Neural crest cell (in vitro differentiated cells): ENCODE measurements at regions not wholly inside any gene's neighbourhood (a gene's known extent, or its start where the extent isn't known, plus 50 kb on each side); places are given as distances from the start of the nearest gene placed in this dataset.

Source experiments
- DNase-seq: peaks from one replicate; pipeline ENCODE4 v3.0.0; 2021; ENCODE audit warnings: low read depth, mixed read lengths, low spot score
- H3K27ac Mint-ChIP-seq: one replicate; pipeline ENCODE4 v1.8.0; 2021; ENCODE audit warnings: mild to moderate bottlenecking, mixed read lengths; ENCODE audit not compliant: unreplicated experiment
- H3K27me3 Mint-ChIP-seq: 2 replicates; pipeline ENCODE4 v1.8.0; 2021; ENCODE audit warnings: low read depth, mild to moderate bottlenecking, mixed read lengths
- H3K36me3 Mint-ChIP-seq: 2 replicates; pipeline ENCODE4 v1.8.0; 2021; ENCODE audit warnings: low read depth, mild to moderate bottlenecking, mixed read lengths
- H3K4me1 Mint-ChIP-seq: 2 replicates; pipeline ENCODE4 v1.8.0; 2021; ENCODE audit warnings: mixed read lengths
- H3K4me3 Mint-ChIP-seq: one replicate; pipeline ENCODE4 v1.8.0; 2021; ENCODE audit warnings: mild to moderate bottlenecking, mixed read lengths
- H3K9me3 Mint-ChIP-seq: 2 replicates; pipeline ENCODE4 v1.8.0; 2021; ENCODE audit warnings: mixed read lengths
- CTCF ChIP-seq: fragments of 200-600 bp; sonication (generic); conservative IDR thresholded peaks from 2 replicates; pipeline ENCODE4 v1.5.0; 2021; ENCODE audit warnings: antibody characterized with exemption, mild to moderate bottlenecking

DNA sequence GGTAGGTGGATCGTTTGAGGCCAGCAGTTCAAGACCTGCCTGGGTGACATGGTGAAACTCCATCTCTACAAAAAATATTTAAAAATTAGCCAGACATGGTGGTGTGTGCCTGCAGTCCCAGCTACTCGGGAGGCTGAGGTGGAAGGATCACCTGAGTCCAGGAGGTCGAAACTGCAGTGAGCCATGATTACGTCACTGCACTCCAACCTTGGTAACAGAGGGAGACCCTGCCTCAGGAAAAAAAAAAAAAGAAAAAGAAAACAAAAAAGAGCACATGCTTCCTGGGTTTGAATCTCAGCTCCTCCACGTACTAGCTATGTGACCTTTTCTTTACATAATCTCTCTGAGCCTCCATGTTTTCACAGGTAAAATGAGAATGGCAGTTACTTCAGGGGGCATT, 86.3 kb upstream of the CALM2 start:
- DNase-seq: no peak
- no peak for TF ChIP-seq CTCF
- no peaks in the 10 kb centered on the region for H3K9me3 Mint-ChIP-seq
- H3K27ac Mint-ChIP-seq: no peak overlapping the region
- no peak overlapping the region for H3K4me3 Mint-ChIP-seq
- peaks cover 17% of the 10 kb centered on the region for H3K4me1 Mint-ChIP-seq
- H3K27me3 Mint-ChIP-seq: no peaks in the 10 kb centered on the region
- H3K36me3 Mint-ChIP-seq: no peaks in the 10 kb centered on the region

DNA sequence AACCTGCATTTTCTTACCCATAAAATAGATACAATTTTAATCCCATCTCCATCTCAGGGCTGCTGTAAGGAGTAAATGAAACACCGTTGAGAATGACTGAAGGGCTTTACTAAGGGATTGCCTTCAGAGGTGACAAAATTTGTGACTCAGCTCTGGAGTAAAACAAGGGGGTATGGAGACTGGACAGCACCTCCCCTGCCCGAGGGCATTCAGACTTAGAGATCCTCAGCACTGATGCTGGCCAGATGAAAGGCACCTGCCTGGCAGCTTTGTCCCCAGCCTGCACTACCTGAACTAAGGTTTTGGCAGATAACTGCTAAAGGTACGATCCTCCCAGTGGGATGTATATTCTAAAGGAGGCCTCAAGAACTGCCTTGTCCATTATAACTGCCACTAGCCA, 84.7 kb upstream of the CALM2 start:
- no peak overlapping the region for H3K27ac Mint-ChIP-seq

GRCh38 chr2:47259829-47260228, 83.5 kb upstream of the CALM2 start:
- H3K27me3 Mint-ChIP-seq: no peaks in the 10 kb centered on the region
- peaks cover 2% of the 10 kb centered on the region for H3K9me3 Mint-ChIP-seq
- DNase-seq: no peak
- peaks cover 18% of the 10 kb centered on the region for H3K4me1 Mint-ChIP-seq
- no peak overlapping the region for H3K27ac Mint-ChIP-seq
- no peak overlapping the region for H3K4me3 Mint-ChIP-seq
- H3K36me3 Mint-ChIP-seq: no peaks in the 10 kb centered on the region
- no peak for TF ChIP-seq CTCF

More for the DNA sequence above, 84.7 kb upstream of the CALM2 start:
- Mint-ChIP-seq H3K36me3 (no peaks in the 10 kb centered on the region), H3K9me3 (peaks cover 2% of the 10 kb centered on the region), H3K27me3 (no peaks in the 10 kb centered on the region), H3K4me1 (peaks cover 26% of the 10 kb centered on the region), H3K4me3 (no peak overlapping the region)
- TF ChIP-seq CTCF: no peak
- no peak for DNase-seq

- Mint-ChIP-seq H3K4me3 (no peak overlapping the region), H3K4me1 (peaks cover 10% of the 10 kb centered on the region), H3K27ac (no peak overlapping the region), H3K27me3 (no peaks in the 10 kb centered on the region), H3K36me3 (no peaks in the 10 kb centered on the region), H3K9me3 (peaks cover 2% of the 10 kb centered on the region)
- no peak for TF ChIP-seq CTCF
- DNase-seq: no peak
Observed at GRCh38 chr2:47257946-47258348, 81.6 kb upstream of the CALM2 start.

GRCh38 chr2:47256416-47257087, 80.2 kb upstream of the CALM2 start:
- H3K4me3 Mint-ChIP-seq: no peak overlapping the region
- H3K27me3 Mint-ChIP-seq: no peaks in the 10 kb centered on the region
- peaks cover 2% of the 10 kb centered on the region for H3K9me3 Mint-ChIP-seq
- H3K27ac Mint-ChIP-seq: no peak overlapping the region
- TF ChIP-seq CTCF: no peak
- no peaks in the 10 kb centered on the region for H3K36me3 Mint-ChIP-seq
- peaks cover 10% of the 10 kb centered on the region for H3K4me1 Mint-ChIP-seq
- no peak for DNase-seq
